ENCODE measurements at regions not wholly inside any gene's neighbourhood (a gene's known extent, or its start where the extent isn't known, plus 50 kb on each side); places are given as distances from the start of the nearest gene placed in this dataset.

GRCh38 chr2:177053038-177053437, 159.6 kb upstream of the HNRNPA3 start:
- no peak for TF ChIP-seq JUN (CRISPR knock-in tag; IDR thresholded peaks at IDR 0.05)
- TF ChIP-seq MAX (CRISPR knock-in tag; IDR thresholded peaks at IDR 0.05): no peak

Measured in WTC11 (cell line).